ENCODE measurements at regions not wholly inside any gene's neighbourhood (a gene's known extent, or its start where the extent isn't known, plus 50 kb on each side); places are given as distances from the start of the nearest gene placed in this dataset.
"Not testable (repeated sequence)": the region's sequence is repeated elsewhere in the genome, so short reads cannot be mapped to it uniquely, and the experiment has no call there.

DNA sequence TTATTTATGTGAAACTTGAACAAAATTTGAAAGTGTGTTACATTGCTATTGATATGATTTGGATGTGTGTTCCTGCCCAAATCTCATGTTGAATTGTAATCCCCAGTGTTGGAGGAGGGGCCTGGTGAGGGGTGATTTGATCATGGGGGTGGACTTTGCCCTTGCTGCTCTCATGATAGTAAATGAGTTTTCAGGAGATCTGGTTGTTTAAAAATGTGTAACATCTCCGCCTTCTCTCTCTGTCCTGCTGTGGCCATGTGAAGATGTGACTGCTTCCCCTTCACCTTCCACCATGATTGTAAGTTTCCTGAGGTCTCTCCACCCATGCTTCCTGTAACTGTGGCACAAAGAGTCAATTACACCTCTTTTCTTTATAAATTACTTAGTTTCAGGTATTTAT lies 1731.0 kb downstream of the SLITRK5 start:
- no peak for DNase-seq

DNA sequence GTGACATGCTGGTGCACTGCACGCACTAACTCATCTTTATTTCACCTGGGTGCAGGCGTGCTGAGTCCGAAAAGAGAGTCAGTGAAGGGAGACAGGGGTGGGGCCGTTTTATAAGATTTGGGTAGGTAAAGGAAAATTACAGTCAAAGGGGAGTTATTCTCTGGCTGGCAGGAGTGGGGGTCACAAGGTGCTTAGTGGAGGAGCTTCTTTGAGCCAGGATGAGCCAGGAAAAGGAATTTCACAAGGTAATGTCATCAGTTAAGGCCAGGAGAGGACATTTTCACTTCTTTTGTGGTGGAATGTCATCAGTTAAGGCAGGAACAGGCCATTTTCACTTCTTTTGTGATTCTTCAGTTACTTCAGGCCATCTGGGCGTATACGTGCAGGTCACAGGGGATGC lies 1734.9 kb downstream of the SLITRK5 start:
- DNase-seq = not testable (repeated sequence)

DNA sequence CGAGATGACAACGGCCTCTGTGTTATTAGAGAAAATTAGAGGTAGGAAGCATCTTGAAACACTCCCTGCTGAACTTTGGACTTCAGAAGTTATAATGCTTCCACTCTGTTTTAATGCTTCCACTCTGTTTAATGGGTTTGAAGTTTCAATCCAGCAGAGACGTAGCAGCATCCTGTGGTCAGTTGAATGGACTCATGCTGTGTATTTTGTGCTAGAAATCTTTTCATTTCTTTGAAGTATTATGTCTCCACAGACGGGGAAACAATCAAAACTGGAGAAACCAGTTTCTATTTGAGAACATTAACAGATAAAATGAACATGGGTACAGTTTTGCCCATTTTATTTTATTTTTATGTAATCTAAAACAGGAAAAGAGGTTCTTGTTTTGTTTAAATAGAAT lies 1736.2 kb downstream of the SLITRK5 start:
- no peak for DNase-seq

DNA sequence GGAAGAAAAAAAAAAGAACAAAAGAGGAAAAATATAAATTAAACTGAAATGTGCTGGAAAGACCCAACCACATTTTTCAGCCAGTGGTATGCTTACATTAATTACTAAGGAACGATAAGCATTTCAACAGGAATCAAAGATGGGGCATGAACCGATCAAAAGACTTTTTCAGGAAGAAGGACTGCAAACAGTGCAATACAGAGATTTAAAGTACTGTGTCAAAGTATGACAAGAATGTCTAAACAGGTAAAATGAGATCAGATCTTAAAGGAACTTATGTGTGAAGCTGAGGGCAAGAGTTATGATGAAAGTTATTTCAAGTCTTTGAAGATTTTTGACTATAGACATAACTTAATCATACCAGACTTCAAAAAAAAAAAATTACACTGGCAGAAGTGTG lies 1761.8 kb downstream of the SLITRK5 start:
- no peak for DNase-seq

- DNase-seq = not testable (repeated sequence)
These were observed 1763.5 kb downstream of the SLITRK5 start for GRCh38 chr13:89434624-89435023.

DNA sequence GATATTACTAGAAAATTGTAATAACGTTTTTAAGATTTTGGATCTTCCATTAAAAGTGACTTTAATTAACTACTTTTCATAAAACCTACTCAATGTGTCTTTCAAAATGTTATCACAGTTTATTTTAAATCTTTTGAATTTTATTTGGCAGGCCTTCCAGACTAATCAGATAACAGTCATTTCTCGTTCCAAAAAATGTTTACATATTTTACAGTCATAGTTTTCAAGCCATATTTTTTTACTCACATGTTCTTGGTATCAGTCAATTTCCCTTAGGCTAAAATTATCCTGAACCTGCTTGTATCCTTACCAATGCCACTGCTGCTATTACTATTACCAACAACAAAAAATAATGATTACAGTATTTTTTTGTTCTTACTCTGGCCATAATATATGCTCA lies 1783.5 kb downstream of the SLITRK5 start:
- DNase-seq = no peak

GRCh38 chr13:89455225-89455624 lies 1784.1 kb downstream of the SLITRK5 start:
- DNase-seq = no peak

GRCh38 chr13:89455741-89456140 lies 1784.6 kb downstream of the SLITRK5 start:
- DNase-seq = no peak

DNA sequence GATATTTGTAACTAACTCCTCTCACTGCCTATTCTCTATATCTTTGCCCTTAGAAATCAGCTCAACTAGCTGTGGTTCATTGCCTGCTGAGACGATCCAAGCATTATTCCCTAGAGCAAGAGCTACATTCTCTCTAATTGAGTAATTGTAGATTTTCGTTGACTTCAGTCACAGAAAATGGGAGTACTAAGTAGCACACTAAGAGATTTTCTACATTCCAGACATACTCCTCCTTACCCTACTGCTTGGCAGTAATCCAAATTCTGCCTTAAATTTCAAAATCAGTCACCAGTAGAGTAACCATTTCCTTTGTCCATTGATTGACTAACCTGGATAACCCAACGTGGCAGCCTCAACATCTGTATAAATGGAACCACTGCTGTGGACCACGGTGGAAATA lies 1786.8 kb downstream of the SLITRK5 start:
- no peak for DNase-seq

- no peak for DNase-seq
These were observed 1787.3 kb downstream of the SLITRK5 start for GRCh38 chr13:89458456-89458855.

DNA sequence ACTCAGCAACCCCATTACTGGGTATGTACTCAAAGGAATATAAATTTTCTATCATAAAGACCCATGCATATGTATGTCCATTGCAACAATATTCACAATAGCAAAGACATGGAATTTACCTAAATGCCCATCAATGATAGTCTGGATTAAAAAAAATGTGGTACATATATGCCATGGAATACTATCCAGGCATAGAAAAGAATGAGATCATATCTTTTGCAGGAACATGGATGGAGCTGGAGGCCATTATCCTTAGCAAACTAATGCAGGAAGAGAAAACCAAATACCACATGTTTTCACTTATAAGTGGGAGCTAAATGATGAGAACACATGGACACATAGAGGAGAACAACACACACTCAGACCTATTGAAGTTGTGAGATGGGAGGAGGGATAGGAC lies 1789.7 kb downstream of the SLITRK5 start:
- not testable (repeated sequence) for DNase-seq

DNA sequence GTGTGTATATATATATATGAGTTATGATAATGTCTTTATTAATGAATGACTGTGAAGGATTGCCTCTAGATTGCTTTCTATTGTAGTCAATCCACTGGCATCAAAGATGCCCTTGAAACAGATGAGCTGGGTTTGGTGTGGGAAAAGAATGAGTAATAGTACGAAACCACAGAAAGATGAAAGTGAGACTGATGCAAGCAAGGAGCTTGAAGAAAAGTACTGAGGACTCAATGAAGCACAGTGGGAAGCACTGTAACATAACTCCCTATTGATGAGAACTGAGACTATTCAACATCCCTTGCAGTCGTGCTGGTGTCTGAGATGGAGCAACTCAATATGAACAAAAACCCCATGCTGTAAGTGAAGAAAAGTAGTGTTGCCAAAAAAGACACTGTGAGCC lies 1794.2 kb downstream of the SLITRK5 start:
- DNase-seq = no peak

DNA sequence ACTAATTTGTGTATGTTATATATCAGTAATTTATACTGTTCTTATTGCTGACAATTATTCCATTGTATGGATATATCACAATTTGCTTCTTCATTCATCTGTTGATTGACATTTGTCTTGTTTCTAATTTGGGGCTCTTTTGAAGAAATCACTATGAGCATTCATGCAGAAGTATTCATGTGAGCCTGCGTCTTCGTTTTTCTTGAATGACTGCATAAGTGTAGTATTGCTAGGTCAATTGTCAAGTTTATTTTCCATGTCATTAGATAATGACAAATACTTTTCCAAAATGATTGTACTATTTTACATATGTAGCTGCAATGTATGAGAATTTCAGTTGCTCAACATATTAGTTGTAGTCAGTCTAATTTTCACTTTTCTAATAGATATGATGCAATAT lies 1796.9 kb downstream of the SLITRK5 start:
- DNase-seq = no peak

DNA sequence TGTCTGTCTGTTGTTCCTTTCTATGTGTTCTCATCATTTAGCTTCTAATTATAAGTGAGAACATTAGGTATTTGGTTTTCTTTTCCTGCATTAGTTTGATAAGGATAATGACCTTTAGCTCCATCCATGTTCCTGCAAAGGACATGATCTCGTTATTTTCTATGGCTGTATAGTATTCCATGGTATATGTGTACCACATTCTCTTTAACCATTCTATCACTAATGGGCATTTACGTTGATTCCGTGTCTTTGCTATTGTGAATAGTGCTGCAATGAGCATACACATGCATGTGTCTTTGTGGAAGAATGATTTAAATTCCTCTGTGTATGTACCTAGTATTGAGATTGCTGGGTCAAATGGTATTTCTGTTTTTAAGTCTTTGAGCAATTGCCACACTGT lies 1799.7 kb downstream of the SLITRK5 start:
- DNase-seq = no peak

- no peak for DNase-seq
These were observed 1803.3 kb downstream of the SLITRK5 start for GRCh38 chr13:89474432-89474831.

GRCh38 chr13:89486065-89486464 lies 1814.9 kb downstream of the SLITRK5 start:
- no peak for DNase-seq

DNA sequence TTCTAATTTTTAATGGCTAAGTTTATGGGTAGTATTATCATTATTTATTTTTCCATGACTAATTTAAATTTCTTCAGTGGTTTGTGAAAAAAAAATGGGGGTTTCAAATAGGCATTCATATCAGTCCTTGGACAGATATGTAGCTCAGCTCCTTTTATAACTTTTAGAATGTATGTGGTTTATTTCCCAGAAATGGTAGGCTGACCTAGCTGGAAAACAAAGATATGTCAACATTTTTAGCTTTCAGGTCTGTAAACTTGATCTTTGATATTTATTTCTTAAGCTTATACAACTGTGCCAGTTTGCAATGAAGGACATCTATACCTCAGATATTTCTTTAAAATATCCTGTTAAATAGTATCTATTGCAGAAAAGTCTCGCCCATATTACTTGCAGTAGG lies 1815.5 kb downstream of the SLITRK5 start:
- no peak for DNase-seq

DNA sequence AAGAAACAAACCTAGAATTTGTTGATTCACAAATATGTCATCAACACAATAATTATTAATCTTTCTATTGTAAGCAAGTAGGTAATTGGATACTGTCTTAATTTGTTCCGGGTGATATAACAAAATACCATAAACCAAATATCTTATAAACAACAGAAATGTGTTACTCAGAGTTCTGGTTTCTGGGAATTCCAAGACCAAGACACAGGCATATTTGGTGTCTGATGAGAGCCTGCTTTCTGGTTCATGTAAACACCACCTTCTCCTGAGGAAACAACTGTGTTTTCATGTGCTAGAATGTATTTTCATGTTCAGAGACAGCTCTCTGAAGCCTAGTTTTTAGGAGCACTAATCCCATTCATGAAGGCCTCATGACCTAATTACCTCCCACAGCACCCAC lies 1819.5 kb downstream of the SLITRK5 start:
- DNase-seq = no peak

GRCh38 chr13:89496478-89496877 lies 1825.3 kb downstream of the SLITRK5 start:
- no peak for DNase-seq

DNA sequence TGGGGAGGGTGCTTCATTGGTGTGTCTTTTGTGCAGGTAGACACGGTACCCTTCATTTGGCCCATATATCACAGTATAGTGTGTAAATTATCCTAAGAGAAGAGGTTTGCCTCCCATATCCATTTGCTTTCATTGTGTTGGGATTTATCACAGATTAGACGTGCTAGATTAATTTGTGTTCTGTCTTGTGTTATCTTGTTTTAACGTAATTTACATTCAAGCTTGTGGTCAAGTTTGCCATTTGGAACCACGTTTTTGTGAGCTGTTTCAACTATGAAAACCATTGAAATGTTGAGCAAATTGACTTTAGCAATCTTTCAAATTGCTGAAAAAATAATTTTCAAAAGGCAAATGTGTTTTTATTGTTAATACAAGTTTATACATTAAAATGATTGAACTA lies 1826.5 kb downstream of the SLITRK5 start:
- DNase-seq = no peak

DNA sequence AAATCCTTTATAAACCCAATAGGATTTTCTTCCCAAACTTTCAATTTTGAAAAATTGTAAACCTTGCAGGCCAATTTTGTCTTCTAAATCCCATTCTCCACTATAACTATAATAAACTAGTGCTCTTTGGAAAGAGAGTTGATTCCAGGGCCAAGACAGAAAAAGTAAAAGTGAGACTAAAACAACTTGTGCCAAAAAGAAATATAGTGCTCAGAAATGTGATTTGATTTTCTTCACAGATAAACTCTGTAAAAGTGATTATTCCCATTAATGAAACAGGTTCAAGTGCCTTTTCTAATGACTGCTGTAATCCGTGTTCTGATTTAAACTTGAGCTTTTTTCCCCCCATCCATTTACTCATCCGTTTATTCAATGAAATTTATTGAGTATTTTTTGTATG lies 1831.1 kb downstream of the SLITRK5 start:
- no peak for DNase-seq

DNA sequence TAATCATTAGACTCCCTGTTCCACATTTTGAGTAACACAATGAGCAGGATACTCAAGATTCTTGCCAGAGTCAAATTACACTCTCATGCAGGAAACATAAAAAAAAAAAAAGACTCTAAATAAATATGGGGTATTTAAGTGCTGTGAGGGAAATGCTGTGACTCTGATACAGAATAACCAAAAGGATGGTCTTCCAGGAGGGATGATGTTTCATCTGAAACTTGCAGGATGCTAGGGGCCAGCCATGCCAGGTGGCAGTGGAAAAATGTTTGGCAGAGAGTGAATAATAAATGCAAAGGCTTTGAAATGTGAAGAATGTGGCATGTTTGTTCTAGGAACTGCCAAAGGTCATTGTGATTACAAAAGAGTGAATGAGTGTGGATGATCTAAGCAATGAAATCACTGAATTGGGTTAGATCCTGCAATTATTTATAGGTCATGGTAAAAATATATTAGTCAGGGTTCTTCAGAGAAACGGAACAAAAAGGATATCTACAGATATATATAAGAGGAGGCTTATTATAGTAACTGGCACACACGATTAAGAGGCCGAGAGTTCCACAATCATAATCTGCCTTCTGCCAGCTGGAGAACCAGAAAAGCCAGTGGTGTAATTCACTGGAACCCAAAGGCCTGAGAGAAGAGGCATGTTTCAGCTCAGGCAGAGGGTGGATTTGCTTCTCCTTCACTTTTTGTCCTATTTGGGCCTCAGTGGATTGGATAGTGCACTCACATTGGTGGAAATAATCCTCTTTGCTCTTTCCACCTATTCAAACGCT lies 1832.8 kb upstream of the MIR17HG start:
- no peak for DNase-seq

GRCh38 chr13:89515948-89516347 lies 1831.5 kb upstream of the MIR17HG start:
- DNase-seq = no peak

- DNase-seq = no peak
These were observed 1829.0 kb upstream of the MIR17HG start for GRCh38 chr13:89518289-89519077.

- DNase-seq = no peak
These were observed 1827.0 kb upstream of the MIR17HG start for GRCh38 chr13:89520468-89520867.

All from activated effector memory CD4-positive, alpha-beta T cell treated with anti-CD3 and anti-CD28 coated beads, Interleukin-2, amount 50 U/mL, for 16 hours (primary cell).